ENCODE measurements at regions not wholly inside any gene's neighbourhood (a gene's known extent, or its start where the extent isn't known, plus 50 kb on each side); places are given as distances from the start of the nearest gene placed in this dataset.
"Not testable (repeated sequence)": the region's sequence is repeated elsewhere in the genome, so short reads cannot be mapped to it uniquely, and the experiment has no call there.

DNA sequence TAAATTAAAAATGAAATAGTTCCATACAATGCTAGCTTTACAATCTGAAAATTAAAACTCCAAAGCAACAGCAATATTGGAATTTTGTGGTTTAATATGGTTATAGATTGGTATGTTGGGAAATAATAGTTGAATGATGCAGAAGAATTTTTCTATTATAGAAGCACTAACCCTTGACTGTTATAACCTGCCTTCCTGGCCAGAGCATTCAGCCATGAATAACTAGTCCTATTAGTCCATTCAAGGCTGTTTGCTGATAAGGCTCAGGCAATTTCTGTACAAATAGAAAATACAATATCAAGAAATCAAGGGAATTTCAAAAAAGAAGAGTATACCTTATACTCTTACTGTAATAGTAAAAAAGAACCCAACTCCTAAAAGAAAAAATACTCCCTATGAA, 101.6 kb upstream of the SP4 start:
- Mint-ChIP-seq H3K9me3 (peaks cover 22% of the 10 kb centered on the region), H3K27me3 (no peaks in the 10 kb centered on the region), H3K36me3 (peaks cover 15% of the 10 kb centered on the region), H3K4me1 (peaks cover 10% of the 10 kb centered on the region), H3K27ac (no peak overlapping the region), H3K4me3 (no peak overlapping the region)
- no peak for DNase-seq
- CTCF ChIA-PET: no interaction called here

DNA sequence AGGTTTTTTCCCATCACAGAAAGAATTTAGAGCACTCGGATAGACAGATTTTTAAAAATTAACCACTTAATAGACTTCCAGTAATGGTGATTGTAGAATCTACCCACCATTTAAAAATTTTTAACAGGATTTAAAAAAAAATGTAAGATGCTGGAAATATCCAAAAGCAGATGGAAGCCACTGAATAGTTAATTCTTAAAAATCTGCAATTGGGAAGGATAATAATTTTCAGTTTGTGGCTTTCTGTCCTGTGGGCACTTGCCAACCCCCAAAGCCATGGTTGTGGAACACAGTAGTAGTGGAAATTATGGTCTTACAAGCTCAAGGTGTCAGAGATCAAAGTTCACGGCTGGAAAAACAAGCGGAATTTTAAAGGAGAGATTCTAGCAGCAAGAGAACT, 101.0 kb upstream of the SP4 start:
- Mint-ChIP-seq H3K4me3 (no peak overlapping the region), H3K27me3 (no peaks in the 10 kb centered on the region), H3K4me1 (peaks cover 10% of the 10 kb centered on the region), H3K27ac (no peak overlapping the region), H3K9me3 (peaks cover 22% of the 10 kb centered on the region), H3K36me3 (peaks cover 15% of the 10 kb centered on the region)
- no peak for DNase-seq
- CTCF ChIA-PET: no interaction called here

DNA sequence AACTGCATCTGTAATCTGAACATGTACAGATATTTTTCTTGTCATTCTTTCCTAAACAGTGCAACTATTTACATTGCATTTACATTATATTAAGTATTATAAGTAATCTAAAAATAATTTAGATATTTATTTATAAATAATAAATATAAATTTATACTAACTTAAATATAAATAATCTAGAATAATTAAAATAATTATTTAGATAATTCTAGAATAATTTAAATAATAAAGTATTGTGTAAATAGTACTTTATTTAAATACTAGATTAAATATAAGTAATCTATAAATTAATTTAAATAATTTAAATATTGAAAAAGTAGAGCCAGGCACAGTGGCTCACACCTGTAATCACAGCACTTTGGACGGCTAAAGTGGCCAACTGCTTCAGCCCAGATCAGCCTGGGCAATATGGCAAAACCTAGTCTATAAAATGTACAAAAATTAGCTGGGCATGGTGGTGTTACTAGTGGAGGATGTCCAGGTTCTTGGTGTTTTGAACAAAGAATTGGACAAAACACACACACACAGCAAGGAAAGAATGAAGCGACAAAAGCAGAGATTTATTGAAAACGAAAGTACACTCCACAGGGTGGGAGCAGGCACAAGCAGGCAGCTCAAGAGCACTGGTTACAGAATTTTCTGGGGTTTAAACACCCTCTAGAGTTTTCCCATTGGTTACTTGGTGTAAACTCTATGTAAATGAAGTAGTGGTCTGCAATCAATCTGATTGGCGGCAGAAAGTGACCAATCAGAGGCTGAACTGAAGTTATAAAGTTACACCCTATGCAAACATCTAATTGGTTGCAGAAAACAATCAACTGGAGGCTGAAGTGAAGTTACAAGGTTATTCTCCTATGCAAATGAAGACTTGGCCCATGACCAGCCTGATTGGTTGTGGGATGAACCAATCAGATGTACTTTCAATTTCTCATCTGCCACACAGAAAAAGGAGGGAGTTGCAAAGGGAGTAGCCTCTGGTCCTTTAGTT, 100.2 kb upstream of the SP4 start:
- CTCF ChIA-PET: no interaction called here
- H3K9me3 Mint-ChIP-seq: peaks cover 22% of the 10 kb centered on the region
- H3K27me3 Mint-ChIP-seq: no peaks in the 10 kb centered on the region
- H3K4me3 Mint-ChIP-seq: no peak overlapping the region
- H3K27ac Mint-ChIP-seq: no peak overlapping the region
- H3K36me3 Mint-ChIP-seq: peaks cover 16% of the 10 kb centered on the region
- DNase-seq: no peak
- H3K4me1 Mint-ChIP-seq: peaks cover 10% of the 10 kb centered on the region

DNA sequence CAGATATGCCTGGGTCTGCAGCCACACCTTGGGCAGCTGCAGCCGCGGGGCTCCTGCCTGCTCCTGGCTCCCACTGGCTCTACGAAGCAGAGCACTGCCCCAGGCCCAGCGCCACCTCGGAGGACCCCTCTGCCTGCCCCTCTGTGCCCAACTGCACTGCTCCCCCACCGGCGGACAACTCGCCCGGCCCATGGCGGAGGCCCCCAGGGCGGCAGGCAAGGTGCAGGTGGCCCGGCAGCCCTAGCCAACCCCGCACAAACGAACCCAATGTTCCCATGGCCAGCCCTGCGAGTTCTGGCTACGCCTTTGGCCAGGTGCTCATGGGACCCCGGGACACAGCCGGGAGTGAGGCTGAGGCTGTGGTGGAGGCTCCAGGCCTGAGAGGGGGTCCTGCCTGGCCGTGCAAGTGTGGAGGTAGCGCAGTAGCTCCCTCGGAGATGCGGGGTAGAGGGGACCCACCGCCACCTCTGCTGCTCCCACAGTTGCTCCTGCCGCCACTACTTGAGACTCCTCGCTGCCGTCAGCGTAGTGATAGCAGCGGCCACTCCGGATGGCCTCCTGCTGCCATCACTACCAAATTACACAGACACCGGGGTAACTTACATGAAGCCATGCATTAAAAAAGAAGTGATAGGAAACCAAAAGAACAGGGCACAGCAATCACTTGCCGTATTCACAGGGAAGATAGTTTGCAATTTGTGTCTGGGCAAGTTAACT, 97.3 kb upstream of the SP4 start:
- Mint-ChIP-seq H3K27ac (no peak overlapping the region), H3K4me1 (peaks cover 15% of the 10 kb centered on the region), H3K4me3 (no peak overlapping the region), H3K36me3 (peaks cover 20% of the 10 kb centered on the region), H3K27me3 (no peaks in the 10 kb centered on the region), H3K9me3 (peaks cover 16% of the 10 kb centered on the region)
- DNase-seq: no peak
- CTCF ChIA-PET: interaction anchor here (1.3 kb wide), 1 partner anchor 21 kb away, joined by 3 read pairs; no protein-coding TSS in a partner anchor

DNA sequence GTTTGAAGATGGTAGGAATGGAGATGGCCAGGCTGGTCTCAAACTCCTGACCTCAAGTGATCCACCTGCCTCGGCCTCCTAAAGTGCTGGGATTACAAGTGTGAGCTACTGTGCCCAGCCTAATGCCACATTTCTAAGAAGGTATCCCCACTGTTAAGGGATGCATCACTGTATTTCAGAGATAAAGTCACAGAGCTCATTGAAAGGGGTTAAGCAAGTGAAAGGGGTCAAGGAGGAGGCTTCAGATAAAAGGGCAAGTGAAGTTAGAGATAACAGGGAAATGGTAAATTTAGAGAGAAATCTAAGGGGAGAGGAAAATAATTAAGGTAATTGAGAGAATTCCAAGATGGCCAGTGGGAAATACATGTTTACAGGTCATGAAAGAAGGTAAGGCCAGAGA, 93.0 kb upstream of the SP4 start:
- H3K9me3 Mint-ChIP-seq: peaks cover 12% of the 10 kb centered on the region
- H3K27ac Mint-ChIP-seq: no peak overlapping the region
- H3K4me3 Mint-ChIP-seq: no peak overlapping the region
- peaks cover 31% of the 10 kb centered on the region for H3K36me3 Mint-ChIP-seq
- peaks cover 41% of the 10 kb centered on the region for H3K4me1 Mint-ChIP-seq
- H3K27me3 Mint-ChIP-seq: no peaks in the 10 kb centered on the region
- CTCF ChIA-PET: no interaction called here
- DNase-seq: no peak

DNA sequence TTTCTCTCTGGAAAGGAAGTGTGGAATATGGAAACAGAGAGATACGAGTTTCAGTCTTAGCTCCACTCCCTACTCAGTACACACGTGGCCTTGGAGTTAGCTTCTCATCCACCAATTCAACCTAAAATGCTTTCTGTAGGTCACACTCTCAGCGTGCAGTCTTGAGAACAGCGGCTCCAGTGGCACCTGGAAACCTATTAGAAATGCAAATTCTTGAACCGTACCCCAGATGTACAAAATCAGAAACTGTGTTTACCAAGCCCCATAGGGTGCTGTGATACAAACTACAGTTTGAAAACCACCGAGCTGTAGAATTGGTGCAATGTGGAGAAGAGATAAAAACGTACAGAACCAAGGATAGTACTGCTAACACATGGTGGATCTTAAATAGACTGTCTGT, 91.1 kb upstream of the SP4 start:
- H3K4me3 Mint-ChIP-seq: no peak overlapping the region
- DNase-seq: no peak
- H3K4me1 Mint-ChIP-seq: peaks cover 58% of the 10 kb centered on the region
- H3K9me3 Mint-ChIP-seq: peaks cover 26% of the 10 kb centered on the region
- H3K36me3 Mint-ChIP-seq: peaks cover 48% of the 10 kb centered on the region
- H3K27ac Mint-ChIP-seq: no peak overlapping the region
- CTCF ChIA-PET: interaction anchor here (0.7 to 1.0 kb wide), 2 partner anchors 39 to 83 kb away, joined by 3 read pairs; no protein-coding TSS in a partner anchor
- no peaks in the 10 kb centered on the region for H3K27me3 Mint-ChIP-seq

DNA sequence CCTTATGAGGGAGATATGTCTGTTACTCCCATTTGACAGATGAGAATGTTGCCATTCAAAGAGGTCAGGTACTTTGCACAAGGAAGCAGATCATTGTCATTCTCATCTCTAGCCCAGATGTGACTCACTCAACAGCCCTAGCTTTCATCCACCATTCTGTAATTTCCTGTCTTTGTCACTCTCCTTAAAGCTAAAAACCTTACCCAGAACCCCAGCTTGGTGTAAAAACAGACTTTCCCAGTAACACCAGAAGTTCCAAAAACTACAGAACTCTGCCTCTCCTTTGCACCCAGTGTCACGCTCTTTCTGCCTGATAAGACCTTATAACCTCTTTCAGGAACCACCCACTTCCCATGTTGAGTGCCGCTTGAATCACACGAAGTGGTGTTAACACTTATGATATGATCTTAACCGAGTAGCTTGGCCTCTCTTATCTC, 89.1 kb upstream of the SP4 start:
- peak overlapping the region; percentile 3 for H3K4me3 Mint-ChIP-seq

DNA sequence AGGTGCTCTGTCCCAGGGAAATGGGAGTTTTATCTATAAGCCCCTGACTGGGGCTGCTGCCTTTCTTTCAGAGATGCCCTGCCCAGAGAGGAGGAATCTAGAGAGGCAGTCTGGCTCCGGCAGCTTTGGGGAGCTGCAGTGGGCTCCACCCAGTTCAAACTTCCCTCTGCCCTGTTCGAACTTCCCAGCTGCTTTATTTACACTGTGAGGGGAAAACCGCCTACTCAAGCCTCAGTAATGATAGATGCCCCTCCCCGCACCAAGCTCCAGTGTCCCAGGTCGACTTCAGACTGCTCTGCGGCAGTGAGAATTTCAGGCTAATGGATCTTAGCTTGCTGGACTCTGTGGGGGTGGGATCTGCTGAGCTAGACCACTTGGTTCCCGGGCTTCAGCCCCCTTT, 83.0 kb upstream of the SP4 start:
- H3K4me3 Mint-ChIP-seq, H3K27me3 Mint-ChIP-seq, DNase-seq, H3K27ac Mint-ChIP-seq: not testable (repeated sequence)
- CTCF ChIA-PET: interaction anchor here (1.5 kb wide), 1 partner anchor 91 kb away, joined by 3 read pairs; no protein-coding TSS in a partner anchor
- H3K36me3 Mint-ChIP-seq: peaks cover 44% of the 10 kb centered on the region
- H3K4me1 Mint-ChIP-seq: peaks cover 29% of the 10 kb centered on the region
- peaks cover 28% of the 10 kb centered on the region for H3K9me3 Mint-ChIP-seq

More for the DNA sequence above, 89.1 kb upstream of the SP4 start:
- CTCF ChIA-PET: interaction anchor here (1.2 to 2.0 kb wide), 3 partner anchors 22 to 85 kb away, joined by 3 to 5 read pairs (median 3); no protein-coding TSS in a partner anchor
- Mint-ChIP-seq H3K36me3 (peaks cover 64% of the 10 kb centered on the region), H3K27ac (peak overlapping the region; percentile 95), H3K27me3 (no peaks in the 10 kb centered on the region), H3K9me3 (peaks cover 32% of the 10 kb centered on the region), H3K4me1 (peaks cover 67% of the 10 kb centered on the region)
- DNase-seq: peak; percentile 68

DNA sequence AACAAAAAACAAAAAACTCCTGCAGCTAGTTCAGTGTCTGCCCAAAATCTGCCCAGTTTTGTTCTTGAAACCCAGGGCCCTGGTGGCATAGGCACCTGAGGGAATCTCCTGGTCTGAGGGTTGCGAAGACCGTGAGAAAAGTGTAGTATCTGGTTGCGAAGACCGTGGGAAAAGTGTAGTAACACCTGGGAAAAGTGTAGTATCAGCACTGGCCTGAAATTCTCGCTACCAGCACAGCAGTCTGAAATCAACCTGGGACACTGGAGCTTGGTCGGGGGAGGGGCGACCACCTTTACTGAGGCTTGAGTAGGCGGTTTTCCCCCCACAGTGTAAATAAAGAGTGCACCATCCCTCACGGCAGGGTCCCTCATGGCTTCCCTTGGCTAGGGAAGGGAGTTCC, 82.5 kb upstream of the SP4 start:
- CTCF ChIA-PET: interaction anchor here (1.5 kb wide), 1 partner anchor 91 kb away, joined by 3 read pairs; no protein-coding TSS in a partner anchor
- DNase-seq: no peak

DNA sequence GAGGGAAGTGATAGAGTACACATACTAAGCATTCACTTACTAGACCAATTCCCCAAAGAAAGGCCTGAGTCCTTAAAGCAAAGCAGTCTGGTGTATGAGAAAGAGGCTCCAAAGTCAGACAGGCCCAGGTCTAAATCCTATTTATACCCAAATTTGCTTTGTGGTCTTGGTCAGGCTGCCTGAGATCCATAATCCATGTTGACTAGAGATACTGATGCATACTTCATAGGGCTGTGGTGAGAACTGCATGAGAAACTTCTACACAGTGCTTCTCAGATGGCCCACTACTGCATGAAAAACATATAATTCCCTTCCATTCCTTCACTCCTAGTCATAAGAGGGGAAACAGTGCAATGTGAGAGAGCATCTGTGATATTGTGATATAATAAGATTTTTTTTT, 81.6 kb upstream of the SP4 start:
- CTCF ChIA-PET: no interaction called here
- Mint-ChIP-seq H3K4me3 (no peak overlapping the region), H3K4me1 (peaks cover 26% of the 10 kb centered on the region), H3K27me3 (peaks cover 3% of the 10 kb centered on the region), H3K36me3 (peaks cover 31% of the 10 kb centered on the region), H3K9me3 (peaks cover 15% of the 10 kb centered on the region), H3K27ac (no peak overlapping the region)
- no peak for DNase-seq

More for the DNA sequence above, 82.5 kb upstream of the SP4 start:
- peaks cover 23% of the 10 kb centered on the region for H3K9me3 Mint-ChIP-seq
- no peak overlapping the region for H3K27ac Mint-ChIP-seq
- peaks cover 40% of the 10 kb centered on the region for H3K36me3 Mint-ChIP-seq
- H3K4me3 Mint-ChIP-seq: no peak overlapping the region
- peaks cover 26% of the 10 kb centered on the region for H3K4me1 Mint-ChIP-seq
- peaks cover 3% of the 10 kb centered on the region for H3K27me3 Mint-ChIP-seq

DNA sequence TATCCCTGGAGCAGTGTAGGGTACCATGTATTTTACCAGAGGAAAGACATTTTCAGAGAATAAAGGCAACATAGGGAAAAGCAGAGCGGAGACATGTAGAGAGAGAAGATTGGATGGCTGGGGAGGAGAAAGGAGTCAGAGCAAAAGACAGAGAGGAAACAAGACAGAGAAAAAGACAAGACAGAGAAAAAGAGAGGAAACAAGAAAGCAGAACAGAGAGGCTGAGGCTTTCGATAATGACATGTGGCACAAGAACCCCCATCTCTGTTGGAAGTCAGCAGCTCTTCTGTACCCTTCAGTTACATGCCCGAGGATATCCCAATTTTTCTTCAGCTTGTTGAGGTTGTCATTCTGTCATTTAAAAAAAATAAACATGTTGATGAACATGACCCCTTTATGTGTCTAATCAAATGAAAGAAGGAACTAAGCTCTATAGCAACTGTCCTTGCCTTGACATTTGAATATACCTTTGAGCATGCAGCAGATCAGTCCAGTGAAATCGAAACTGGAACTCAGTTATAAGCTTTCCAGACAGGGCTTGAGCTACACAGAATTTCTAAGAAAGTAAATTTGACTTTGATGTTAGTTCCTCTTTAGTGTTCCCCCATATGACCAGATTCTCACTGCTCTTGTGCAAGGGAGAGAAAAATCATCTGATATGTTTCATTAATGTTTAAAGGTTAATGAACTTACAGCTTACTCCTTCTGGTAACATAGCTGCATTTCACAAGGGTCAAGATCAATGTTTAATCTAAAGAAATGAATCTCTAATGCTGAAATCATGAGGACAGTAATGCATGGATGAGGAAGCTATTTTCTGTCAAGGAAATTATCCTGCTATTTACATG, 75.1 kb upstream of the SP4 start:
- Mint-ChIP-seq H3K4me1 (peaks cover 73% of the 10 kb centered on the region), H3K36me3 (peaks cover 11% of the 10 kb centered on the region), H3K27ac (peak overlapping the region; percentile 96), H3K27me3 (no peaks in the 10 kb centered on the region), H3K9me3 (peaks cover 10% of the 10 kb centered on the region), H3K4me3 (peak overlapping the region; percentile 61)
- peak; percentile 42 for DNase-seq
- CTCF ChIA-PET: interaction anchor here (0.7 to 2.0 kb wide), 4 partner anchors 22 to 90 kb away, joined by 3 to 11 read pairs (median 4); partner anchors contain the start of gene SP4

DNA sequence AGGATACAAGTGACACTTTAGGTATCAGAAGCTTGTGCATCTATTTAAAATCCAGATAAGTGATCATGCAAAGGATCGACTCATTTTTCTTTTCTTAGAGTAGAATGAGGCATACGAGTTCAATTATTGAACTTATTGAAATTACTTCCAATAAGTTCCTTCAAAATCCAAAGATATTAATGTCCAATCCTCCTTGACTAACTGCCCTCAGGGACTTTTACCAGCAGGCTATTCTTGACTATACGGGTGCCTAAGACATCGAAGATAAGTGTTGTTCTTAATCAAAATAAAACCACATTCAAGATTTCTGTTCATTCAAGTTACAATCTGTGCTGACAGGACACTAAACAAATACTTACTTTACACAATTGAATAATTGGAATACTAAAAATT, 74.5 kb upstream of the SP4 start:
- DNase-seq: no peak
- Mint-ChIP-seq H3K4me1 (peaks cover 77% of the 10 kb centered on the region), H3K27ac (peak overlapping the region; percentile 96), H3K4me3 (peak overlapping the region; percentile 61), H3K9me3 (peaks cover 8% of the 10 kb centered on the region), H3K27me3 (no peaks in the 10 kb centered on the region), H3K36me3 (peaks cover 12% of the 10 kb centered on the region)
- CTCF ChIA-PET: interaction anchor here (0.6 to 2.0 kb wide), 4 partner anchors 22 to 772 kb away, joined by 3 to 11 read pairs (median 3); partner anchors contain the start of gene SP4

DNA sequence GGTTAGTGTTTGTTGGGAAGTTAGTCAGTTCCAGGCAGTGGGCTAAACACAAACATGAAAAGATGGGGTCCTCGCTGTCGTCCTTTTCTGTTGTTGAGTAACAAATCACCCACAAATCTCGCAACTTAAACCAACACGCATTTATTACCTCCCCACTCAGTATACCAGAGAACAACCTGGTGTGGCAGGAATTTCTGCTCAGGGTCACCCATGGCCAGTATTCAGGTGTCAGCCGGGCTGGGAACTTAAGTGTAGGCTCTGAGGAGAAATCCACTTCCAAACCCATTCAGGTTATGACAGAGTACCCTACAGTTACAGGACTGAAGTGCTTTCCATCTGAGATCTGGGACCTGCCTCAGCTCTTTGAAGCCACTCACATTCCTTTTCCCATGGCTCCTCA, 73.6 kb upstream of the SP4 start:
- Mint-ChIP-seq H3K27ac (peak overlapping the region; percentile 96), H3K4me1 (peaks cover 86% of the 10 kb centered on the region), H3K9me3 (peaks cover 6% of the 10 kb centered on the region), H3K4me3 (no peak overlapping the region), H3K27me3 (no peaks in the 10 kb centered on the region), H3K36me3 (peaks cover 14% of the 10 kb centered on the region)
- DNase-seq: no peak
- CTCF ChIA-PET: no interaction called here

All from activated naive CD4-positive, alpha-beta T cell treated with anti-CD3 and anti-CD28 coated beads, Interleukin-2, amount 10 ng/mL, durations not matched to agents 7 days and 5 days (primary cell).